ENCODE measurements at regions not wholly inside any gene's neighbourhood (a gene's known extent, or its start where the extent isn't known, plus 50 kb on each side); places are given as distances from the start of the nearest gene placed in this dataset.

DNA sequence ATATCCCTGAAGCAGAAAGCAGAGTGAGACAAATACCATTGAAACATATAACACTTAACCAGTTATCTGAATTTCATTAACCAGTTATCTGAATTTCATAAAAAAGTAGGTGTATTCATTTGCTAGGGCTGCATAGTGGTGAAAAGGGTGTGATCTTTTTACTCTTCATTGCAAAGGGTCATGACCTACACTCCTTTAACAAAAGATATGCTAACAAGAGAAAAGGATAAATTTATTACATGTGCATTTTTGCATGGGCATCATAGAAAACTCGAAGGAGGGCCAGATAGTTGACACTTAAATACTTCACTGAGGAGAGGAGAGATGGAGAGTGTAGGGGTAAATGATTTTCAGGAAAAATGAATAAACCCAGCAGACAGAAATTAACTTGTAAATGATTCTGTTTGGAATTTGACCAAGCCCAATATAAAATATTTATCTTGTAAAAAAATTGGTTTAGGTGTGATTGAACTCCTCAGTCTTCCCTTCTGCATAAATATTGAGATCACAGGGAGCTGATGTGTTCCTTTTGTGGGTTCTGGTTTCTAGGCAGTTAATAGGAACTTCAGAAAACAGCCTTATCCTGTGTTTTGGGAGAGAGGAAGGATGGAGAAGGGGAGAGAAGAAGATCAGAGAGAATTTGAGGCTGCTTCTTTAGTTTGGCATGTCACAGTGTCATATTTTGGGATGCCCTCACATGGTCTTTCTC, 372.5 kb upstream of the SYT4 start:
- TF ChIP-seq, protein P1, sequence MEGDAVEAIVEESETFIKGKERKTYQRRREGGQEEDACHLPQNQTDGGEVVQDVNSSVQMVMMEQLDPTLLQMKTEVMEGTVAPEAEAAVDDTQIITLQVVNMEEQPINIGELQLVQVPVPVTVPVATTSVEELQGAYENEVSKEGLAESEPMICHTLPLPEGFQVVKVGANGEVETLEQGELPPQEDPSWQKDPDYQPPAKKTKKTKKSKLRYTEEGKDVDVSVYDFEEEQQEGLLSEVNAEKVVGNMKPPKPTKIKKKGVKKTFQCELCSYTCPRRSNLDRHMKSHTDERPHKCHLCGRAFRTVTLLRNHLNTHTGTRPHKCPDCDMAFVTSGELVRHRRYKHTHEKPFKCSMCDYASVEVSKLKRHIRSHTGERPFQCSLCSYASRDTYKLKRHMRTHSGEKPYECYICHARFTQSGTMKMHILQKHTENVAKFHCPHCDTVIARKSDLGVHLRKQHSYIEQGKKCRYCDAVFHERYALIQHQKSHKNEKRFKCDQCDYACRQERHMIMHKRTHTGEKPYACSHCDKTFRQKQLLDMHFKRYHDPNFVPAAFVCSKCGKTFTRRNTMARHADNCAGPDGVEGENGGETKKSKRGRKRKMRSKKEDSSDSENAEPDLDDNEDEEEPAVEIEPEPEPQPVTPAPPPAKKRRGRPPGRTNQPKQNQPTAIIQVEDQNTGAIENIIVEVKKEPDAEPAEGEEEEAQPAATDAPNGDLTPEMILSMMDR (IDR thresholded peaks at IDR 0.05; ENCODE audit: low read depth, low read length): no peak

DNA sequence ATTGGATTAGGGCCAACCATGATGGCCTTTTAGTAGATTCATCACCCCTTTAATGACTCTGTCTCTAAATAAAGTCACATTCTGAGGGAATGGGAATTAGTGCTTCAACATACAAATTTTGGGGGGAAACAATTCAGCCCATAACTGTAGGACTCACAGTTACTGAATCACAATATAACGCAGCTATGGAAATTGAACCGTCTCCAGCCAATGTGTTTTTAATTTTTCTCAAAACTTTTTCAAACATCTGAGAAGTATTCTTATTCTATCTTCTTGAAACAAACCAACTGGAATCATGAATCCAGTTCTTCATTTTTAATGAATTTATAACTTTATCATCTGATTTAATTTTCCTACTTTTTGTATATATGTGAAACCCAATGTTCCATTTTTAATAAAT, 373.1 kb upstream of the SYT4 start:
- H3K4me3 ChIP-seq (ENCODE audit: low read depth, low read length): no peak overlapping the region
- TF ChIP-seq, protein P1 (IDR thresholded peaks at IDR 0.05; ENCODE audit: low read depth, low read length): no peak

More for the DNA sequence above, 372.5 kb upstream of the SYT4 start:
- H3K4me3 ChIP-seq (ENCODE audit: low read depth, low read length): no peak overlapping the region

DNA sequence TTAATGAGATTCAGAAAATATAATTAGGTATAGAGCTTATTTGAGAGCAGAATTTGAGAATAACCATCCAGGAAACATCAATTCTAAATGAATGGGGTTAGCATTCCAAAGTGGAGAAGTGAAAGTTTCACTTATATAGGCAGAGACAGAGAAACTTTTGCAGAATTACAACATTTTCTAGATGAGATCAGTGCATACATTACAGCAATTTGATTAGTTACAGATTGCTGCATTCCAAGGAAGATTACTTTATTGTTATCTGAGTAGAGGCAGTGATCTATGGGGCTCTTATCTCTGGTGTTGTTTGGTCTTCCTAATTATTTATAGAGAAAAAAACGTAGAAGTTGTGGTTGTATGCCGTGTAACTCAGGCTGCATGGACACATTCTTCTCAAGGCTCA, 373.8 kb upstream of the SYT4 start:
- no peak overlapping the region for H3K4me3 ChIP-seq (ENCODE audit: low read depth, low read length)
- TF ChIP-seq, protein P1 (IDR thresholded peaks at IDR 0.05; ENCODE audit: low read depth, low read length): no peak

DNA sequence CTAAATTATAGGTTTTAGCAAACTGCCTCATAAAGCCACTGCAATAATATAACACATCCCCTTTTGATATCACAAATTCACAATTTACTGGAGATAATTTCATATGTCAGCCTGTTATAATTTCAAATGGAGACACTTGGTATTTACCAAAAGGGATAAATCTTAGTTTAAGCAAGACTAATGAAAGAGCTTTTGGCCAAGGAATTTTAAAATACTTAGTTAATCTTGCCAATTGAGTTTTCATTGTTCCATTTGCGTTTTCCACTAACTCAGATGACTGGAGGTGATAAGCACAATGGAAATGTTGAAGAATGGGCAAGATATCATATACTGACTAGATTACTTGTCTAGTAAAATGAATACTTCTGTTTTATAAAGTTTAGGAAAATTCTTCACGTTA, 379.3 kb upstream of the SYT4 start:
- TF ChIP-seq, protein P1 (IDR thresholded peaks at IDR 0.05; ENCODE audit: low read depth, low read length): no peak
- no peak overlapping the region for H3K4me3 ChIP-seq (ENCODE audit: low read depth, low read length)

DNA sequence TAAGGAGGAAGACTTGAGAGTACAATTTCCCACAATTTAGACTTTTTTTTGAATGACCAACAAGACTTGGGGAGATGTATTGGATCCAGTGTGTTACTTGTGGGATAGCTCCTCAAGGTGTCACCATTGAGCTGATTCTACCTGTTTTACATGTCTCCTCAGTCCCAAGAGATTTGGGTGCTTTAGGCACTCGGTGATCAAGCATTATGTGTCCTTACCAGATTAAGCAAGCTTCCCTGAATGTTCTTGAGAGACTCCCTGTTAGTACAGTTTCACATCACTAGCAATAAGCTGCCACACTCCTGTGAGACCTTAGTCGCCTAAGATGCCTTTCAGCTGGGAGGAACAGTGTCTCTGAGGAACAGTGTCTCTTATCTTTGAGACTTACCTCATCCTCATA, 384.3 kb upstream of the SYT4 start:
- no peak overlapping the region for H3K4me3 ChIP-seq (ENCODE audit: low read depth, low read length)
- TF ChIP-seq, protein P1 (IDR thresholded peaks at IDR 0.05; ENCODE audit: low read depth, low read length): peak; percentile 41; the same call in 1 of the 2 replicates

DNA sequence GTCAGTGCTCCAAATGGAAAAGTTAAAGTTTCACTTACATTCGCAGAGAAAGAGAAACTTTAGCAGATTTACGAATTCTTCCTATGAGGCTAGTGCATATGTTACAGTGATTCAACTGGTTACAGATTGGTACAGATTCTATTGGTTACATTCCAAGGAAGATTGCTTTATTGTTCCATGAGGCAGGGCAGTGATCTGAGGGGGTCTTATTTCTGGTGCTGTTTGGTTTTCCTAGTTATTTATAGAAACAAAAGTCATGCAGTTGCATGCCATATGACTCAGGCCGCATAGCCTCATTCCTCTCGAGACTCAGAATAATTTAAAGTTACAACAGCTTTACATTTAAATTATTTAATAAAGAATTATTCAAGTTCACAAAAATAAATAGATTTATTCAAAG, 385.4 kb upstream of the SYT4 start:
- TF ChIP-seq, protein P1 (IDR thresholded peaks at IDR 0.05; ENCODE audit: low read depth, low read length): no peak
- H3K4me3 ChIP-seq (ENCODE audit: low read depth, low read length): peak overlapping the region; percentile 46

DNA sequence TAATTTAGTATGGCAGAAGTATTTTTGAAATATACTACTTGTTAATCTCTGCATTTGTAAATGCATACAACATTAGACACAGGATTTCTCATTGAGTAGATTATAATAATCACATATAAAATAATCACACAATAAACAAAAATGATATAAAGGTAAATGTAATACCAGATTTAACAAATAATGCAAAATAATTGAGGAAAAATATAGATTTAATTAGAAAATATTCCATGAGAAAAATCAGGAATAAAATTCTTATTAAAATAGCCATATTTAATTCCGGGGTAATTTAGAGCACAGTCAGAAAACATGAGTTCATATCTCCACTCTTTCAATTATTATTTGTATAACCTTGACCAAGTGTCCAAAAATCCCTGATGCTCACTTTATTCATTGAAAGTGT, 385.9 kb upstream of the SYT4 start:
- TF ChIP-seq, protein P1 (IDR thresholded peaks at IDR 0.05; ENCODE audit: low read depth, low read length): no peak
- no peak overlapping the region for H3K4me3 ChIP-seq (ENCODE audit: low read depth, low read length)
